Calu3 (cell line): ENCODE measurements at regions not wholly inside any gene's neighbourhood (a gene's known extent, or its start where the extent isn't known, plus 50 kb on each side); places are given as distances from the start of the nearest gene placed in this dataset.

Source experiments
- BruUV-seq: library from RNA; stranded (reverse); fragments of 400-500 nt; replicated peaks from 2 replicates; lab custom pipeline; 2021; lab: Mats Ljungman, UMichigan
- CTCF ChIA-PET: fragments of 300-600 bp; sonication (Branson Sonifier 250); formaldehyde crosslinking; loops from one replicate; lab custom pipeline; 2022; ENCODE audit warnings: antibody characterized with exemption; lab: Charles Lee
- DNase-seq: peaks from one replicate; pipeline ENCODE4 v3.0.0; 2022
- H3K27ac Mint-ChIP-seq: one replicate; pipeline ENCODE4 v1.8.0; 2022; ENCODE audit warnings: mixed read lengths; ENCODE audit not compliant: unreplicated experiment
- H3K27me3 Mint-ChIP-seq: one replicate; pipeline ENCODE4 v1.8.0; 2022; ENCODE audit warnings: mixed read lengths; ENCODE audit not compliant: unreplicated experiment
- H3K36me3 Mint-ChIP-seq: one replicate; pipeline ENCODE4 v1.8.0; 2022; ENCODE audit warnings: mild to moderate bottlenecking, moderate library complexity, mixed read lengths; ENCODE audit not compliant: insufficient read depth, unreplicated experiment
- H3K4me1 Mint-ChIP-seq: one replicate; pipeline ENCODE4 v1.8.0; 2022; ENCODE audit warnings: mild to moderate bottlenecking, low read depth, mixed read lengths; ENCODE audit not compliant: unreplicated experiment
- H3K4me3 Mint-ChIP-seq: one replicate; pipeline ENCODE4 v1.8.0; 2022; ENCODE audit warnings: mild to moderate bottlenecking, low read depth, moderate library complexity, mixed read lengths; ENCODE audit not compliant: unreplicated experiment
- H3K9me3 Mint-ChIP-seq: one replicate; pipeline ENCODE4 v1.8.0; 2022; ENCODE audit warnings: low read depth, mixed read lengths; ENCODE audit not compliant: unreplicated experiment
- CTCF ChIP-seq: fragments of 200-600 bp; IDR thresholded peaks from one replicate; pipeline ENCODE4 v1.8.0; 2022; ENCODE audit warnings: antibody characterized with exemption; ENCODE audit not compliant: unreplicated experiment
- intact Hi-C: fragments of 100-400 bp; cut with micrococcal nuclease; formaldehyde crosslinking; loops from one replicate; pipeline ENCODE4 v1.10.0; 2022; ENCODE audit not compliant: unreplicated experiment

GRCh38 chr9:118976160-118976559 is 393.1 kb downstream of the BRINP1 start:
- CTCF ChIA-PET: no interaction called here
- intact Hi-C loops: no loop called here
- BruUV-seq: no TSS peak
- no peak for TF ChIP-seq CTCF
- H3K9me3 Mint-ChIP-seq: peaks cover 7% of the 10 kb centered on the region
- H3K27ac Mint-ChIP-seq: no peak overlapping the region
- H3K4me3 Mint-ChIP-seq: no peak overlapping the region
- H3K36me3 Mint-ChIP-seq: no peaks in the 10 kb centered on the region
- H3K4me1 Mint-ChIP-seq: no peaks in the 10 kb centered on the region
- H3K27me3 Mint-ChIP-seq: no peaks in the 10 kb centered on the region
- DNase-seq: no peak

- Mint-ChIP-seq H3K27me3 (no peaks in the 10 kb centered on the region), H3K4me3 (no peak overlapping the region), H3K4me1 (no peaks in the 10 kb centered on the region), H3K9me3 (peaks cover 7% of the 10 kb centered on the region), H3K27ac (no peak overlapping the region), H3K36me3 (no peaks in the 10 kb centered on the region)
- DNase-seq: no peak
- CTCF ChIA-PET: no interaction called here
- no TSS peak for BruUV-seq
- intact Hi-C loops: no loop called here
- TF ChIP-seq CTCF: no peak
These were observed 384.6 kb downstream of the BRINP1 start for GRCh38 chr9:118984607-118985006.

- H3K27ac Mint-ChIP-seq: no peak overlapping the region
- intact Hi-C loops: no loop called here
- H3K4me3 Mint-ChIP-seq: no peak overlapping the region
- TF ChIP-seq CTCF: no peak
- H3K36me3 Mint-ChIP-seq: no peaks in the 10 kb centered on the region
- no peaks in the 10 kb centered on the region for H3K27me3 Mint-ChIP-seq
- DNase-seq: no peak
- peaks cover 8% of the 10 kb centered on the region for H3K9me3 Mint-ChIP-seq
- no TSS peak for BruUV-seq
- CTCF ChIA-PET: no interaction called here
- no peaks in the 10 kb centered on the region for H3K4me1 Mint-ChIP-seq
These were observed 383.4 kb downstream of the BRINP1 start for GRCh38 chr9:118985851-118986250.

- H3K27ac Mint-ChIP-seq: no peak overlapping the region
These were observed 382.1 kb downstream of the BRINP1 start for GRCh38 chr9:118987167-118987566.

More at GRCh38 chr9:118987167-118987566, 382.1 kb downstream of the BRINP1 start:
- intact Hi-C loops: no loop called here
- Mint-ChIP-seq H3K27me3 (no peaks in the 10 kb centered on the region), H3K4me1 (no peaks in the 10 kb centered on the region), H3K36me3 (no peaks in the 10 kb centered on the region), H3K9me3 (peaks cover 8% of the 10 kb centered on the region), H3K4me3 (no peak overlapping the region)
- no peak for TF ChIP-seq CTCF
- DNase-seq: no peak
- BruUV-seq: no TSS peak
- CTCF ChIA-PET: no interaction called here
